Loucy (cell line): ENCODE measurements at regions not wholly inside any gene's neighbourhood (a gene's known extent, or its start where the extent isn't known, plus 50 kb on each side); places are given as distances from the start of the nearest gene placed in this dataset.

Experiments
- CTCF ChIP-seq: fragments of 200-600 bp; sonication (generic); conservative IDR thresholded peaks from 2 replicates; pipeline ENCODE4 v1.5.1; 2014; ENCODE audit warnings: mild to moderate bottlenecking, antibody characterized with exemption, low read length
- EZH2phosphoT487 ChIP-seq: fragments of 200-600 bp; IDR thresholded peaks from 2 replicates; pipeline ENCODE4 v1.6.1; 2018; ENCODE audit warnings: antibody characterized with exemption, mild to moderate bottlenecking, moderate library complexity, borderline replicate concordance

GRCh38 chr11:97894978-97895377, 1125.8 kb upstream of the CNTN5 start:
- TF ChIP-seq CTCF, result no peak
- TF ChIP-seq EZH2phosphoT487, result no peak
